Epithelial cell of proximal tubule (primary cell): ENCODE measurements at regions not wholly inside any gene's neighbourhood (a gene's known extent, or its start where the extent isn't known, plus 50 kb on each side); places are given as distances from the start of the nearest gene placed in this dataset.

Experiments
- DNase-seq: peaks from one replicate; pipeline ENCODE4 v3.0.0-alpha.2; 2011; ENCODE audit warnings: low read depth
- H3K4me3 ChIP-seq: 2 replicates; pipeline ENCODE4 v1.5.1; 2011; ENCODE audit warnings: low read depth, mild to moderate bottlenecking, low read length
- TF ChIP-seq, protein P1 (sequence below): conservative IDR thresholded peaks from 2 replicates; pipeline ENCODE4 v1.5.1; 2012; ENCODE audit warnings: low read depth, mild to moderate bottlenecking, low read length

DNA sequence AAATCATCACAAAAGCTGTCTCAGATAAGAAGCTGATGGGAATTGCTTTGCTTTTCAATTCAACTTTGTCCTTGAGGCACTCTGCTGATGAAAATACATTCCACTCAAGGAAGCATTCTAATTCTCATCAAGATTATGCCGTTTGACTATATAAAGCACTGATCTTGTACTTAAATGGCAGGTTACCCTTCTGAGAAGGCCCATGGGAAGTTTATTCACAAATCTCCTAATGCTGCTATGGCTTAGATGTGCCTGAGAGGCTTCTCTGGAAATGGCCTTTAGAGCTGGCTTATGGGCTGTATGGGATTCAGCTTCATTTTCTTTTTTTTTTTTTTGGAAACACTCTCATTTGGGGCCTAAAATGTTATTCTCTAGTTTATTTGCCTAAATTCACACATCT lies 69.7 kb upstream of the ARNT2 start:
- no peak for DNase-seq
- H3K4me3 ChIP-seq = no peak overlapping the region
- TF ChIP-seq, protein P1, sequence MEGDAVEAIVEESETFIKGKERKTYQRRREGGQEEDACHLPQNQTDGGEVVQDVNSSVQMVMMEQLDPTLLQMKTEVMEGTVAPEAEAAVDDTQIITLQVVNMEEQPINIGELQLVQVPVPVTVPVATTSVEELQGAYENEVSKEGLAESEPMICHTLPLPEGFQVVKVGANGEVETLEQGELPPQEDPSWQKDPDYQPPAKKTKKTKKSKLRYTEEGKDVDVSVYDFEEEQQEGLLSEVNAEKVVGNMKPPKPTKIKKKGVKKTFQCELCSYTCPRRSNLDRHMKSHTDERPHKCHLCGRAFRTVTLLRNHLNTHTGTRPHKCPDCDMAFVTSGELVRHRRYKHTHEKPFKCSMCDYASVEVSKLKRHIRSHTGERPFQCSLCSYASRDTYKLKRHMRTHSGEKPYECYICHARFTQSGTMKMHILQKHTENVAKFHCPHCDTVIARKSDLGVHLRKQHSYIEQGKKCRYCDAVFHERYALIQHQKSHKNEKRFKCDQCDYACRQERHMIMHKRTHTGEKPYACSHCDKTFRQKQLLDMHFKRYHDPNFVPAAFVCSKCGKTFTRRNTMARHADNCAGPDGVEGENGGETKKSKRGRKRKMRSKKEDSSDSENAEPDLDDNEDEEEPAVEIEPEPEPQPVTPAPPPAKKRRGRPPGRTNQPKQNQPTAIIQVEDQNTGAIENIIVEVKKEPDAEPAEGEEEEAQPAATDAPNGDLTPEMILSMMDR = no peak

DNA sequence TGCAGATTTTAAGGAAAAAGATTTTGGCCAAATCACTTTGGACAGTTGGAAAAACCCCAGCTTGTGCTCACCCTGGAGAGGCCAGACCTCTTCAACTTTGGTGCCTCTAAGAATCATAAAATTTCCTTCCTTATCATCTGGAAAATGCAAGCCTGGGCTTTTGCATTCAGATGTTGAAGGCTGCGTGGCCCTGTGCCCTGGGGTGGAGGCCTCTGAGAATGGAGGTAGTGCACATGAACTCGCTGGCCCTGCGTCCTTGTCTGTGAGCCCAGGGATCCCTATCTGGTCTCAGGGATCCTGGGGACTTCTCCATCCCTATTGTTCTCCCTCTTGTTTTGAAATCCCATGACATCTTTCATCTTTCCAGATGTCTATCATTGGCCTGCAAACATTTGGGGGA lies 64.6 kb upstream of the ARNT2 start:
- H3K4me3 ChIP-seq = no peak overlapping the region
- TF ChIP-seq, protein P1 = no peak
- no peak for DNase-seq

DNA sequence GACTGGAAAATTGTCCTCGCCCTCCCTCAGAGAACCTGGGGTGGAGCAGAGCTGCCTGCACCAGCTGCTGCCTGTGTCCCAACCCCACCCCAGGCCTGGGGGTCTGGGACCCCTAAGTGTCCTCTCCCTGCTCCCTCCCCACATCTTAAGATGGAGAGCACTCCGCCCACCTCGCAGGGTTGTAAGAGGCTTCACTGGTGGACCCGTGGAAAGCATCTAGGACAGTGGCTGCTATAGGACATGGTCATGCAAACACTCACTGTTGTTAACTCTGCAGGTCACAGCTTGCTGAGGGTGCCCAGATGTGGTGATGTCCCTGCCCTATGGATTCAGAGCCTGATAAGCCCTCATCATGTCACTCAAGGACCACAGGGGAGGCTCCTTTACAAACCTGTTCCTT lies 62.0 kb upstream of the ARNT2 start:
- no peak for DNase-seq
- no peak overlapping the region for H3K4me3 ChIP-seq
- TF ChIP-seq, protein P1 = no peak

DNA sequence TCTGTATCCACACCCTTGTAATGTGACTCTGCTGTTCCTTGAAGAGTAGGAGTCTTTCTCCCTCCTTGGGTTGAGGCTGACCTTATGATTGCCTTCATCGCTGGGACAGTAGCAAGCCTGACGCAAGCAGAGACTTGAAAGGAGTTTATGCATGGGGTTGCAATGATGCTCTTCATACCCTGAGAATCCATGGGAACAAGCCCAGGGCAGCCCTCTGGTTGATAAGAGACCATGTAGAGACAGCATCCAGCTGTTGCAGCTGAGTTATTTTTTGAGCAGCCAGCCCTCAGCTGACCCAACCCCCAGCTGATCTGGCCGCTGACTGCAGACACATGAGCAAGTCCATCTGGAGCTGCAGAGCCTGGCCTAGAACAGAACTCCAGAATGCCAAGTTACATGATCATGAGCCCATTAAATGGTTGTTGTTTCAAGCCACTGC lies 60.6 kb upstream of the ARNT2 start:
- no peak overlapping the region for H3K4me3 ChIP-seq
- TF ChIP-seq, protein P1 = no peak
- no peak for DNase-seq

DNA sequence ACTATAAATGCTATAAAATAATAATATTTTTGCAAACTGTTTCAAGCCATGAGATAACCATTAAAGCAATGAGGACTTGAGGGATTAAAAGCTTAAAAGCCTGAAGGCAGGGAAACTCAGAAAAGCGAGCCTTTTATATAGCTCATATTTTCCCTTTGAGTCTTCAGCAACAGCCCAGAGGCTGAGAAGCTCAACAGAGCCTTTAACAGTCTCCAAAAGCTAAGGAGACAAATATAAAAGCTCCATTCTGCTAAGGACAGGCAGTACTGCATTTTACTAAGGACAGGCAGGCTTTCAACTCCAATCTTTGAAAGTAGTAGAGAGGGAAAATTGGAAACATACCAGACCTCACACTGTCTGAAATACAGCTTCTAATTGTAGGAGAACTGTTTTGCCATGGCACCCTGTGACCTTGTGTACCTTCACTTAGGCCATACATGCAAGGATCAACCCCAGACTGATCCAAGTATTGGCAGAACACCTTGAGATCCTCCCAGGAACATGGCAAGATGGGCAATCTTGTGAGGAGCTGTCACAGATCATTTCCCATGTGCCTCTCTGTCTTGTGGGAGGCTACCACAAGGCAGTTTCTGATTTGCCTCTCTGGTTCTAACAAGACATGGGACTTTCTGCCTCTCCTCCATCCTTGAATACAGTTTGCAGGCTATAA lies 53.1 kb upstream of the ARNT2 start:
- no peak overlapping the region for H3K4me3 ChIP-seq
- TF ChIP-seq, protein P1 = no peak
- no peak for DNase-seq
